GM23248 (cell line): ENCODE measurements at regions not wholly inside any gene's neighbourhood (a gene's known extent, or its start where the extent isn't known, plus 50 kb on each side); places are given as distances from the start of the nearest gene placed in this dataset.

Experiments
- DNase-seq: peaks from one replicate; pipeline ENCODE4 v3.0.0-alpha.2; 2015
- H2AFZ ChIP-seq: fragments of 200-600 bp; sonication (generic); 2 replicates; pipeline ENCODE4 v1.6.1; 2016; ENCODE audit warnings: antibody characterized with exemption
- H3F3A ChIP-seq: fragments of 200-600 bp; sonication (generic); 2 replicates; pipeline ENCODE4 v1.6.1; 2016; ENCODE audit warnings: mild to moderate bottlenecking, antibody characterized with exemption, mixed run types; ENCODE audit not compliant: insufficient read depth
- H3K27ac ChIP-seq: fragments of 200-600 bp; sonication (generic); 2 replicates; pipeline ENCODE4 v1.5.1; 2016; ENCODE audit warnings: mild to moderate bottlenecking
- H3K27me3 ChIP-seq: fragments of 200-600 bp; sonication (generic); replicated peaks from 2 replicates; pipeline ENCODE4 v1.6.1; 2016; ENCODE audit warnings: mild to moderate bottlenecking; ENCODE audit not compliant: insufficient read depth
- H3K36me3 ChIP-seq: fragments of 200-600 bp; sonication (generic); 2 replicates; pipeline ENCODE4 v1.6.1; 2016; ENCODE audit warnings: low read depth, mild to moderate bottlenecking
- H3K4me1 ChIP-seq: fragments of 200-600 bp; sonication (generic); 2 replicates; pipeline ENCODE4 v1.6.1; 2016; ENCODE audit warnings: mild to moderate bottlenecking; ENCODE audit not compliant: insufficient read depth
- H3K4me2 ChIP-seq: fragments of 200-600 bp; sonication (generic); one replicate; pipeline ENCODE4 v1.6.1; 2016; ENCODE audit warnings: mild to moderate bottlenecking; ENCODE audit not compliant: unreplicated experiment
- H3K4me3 ChIP-seq: fragments of 200-600 bp; sonication (generic); 2 replicates; pipeline ENCODE4 v1.5.1; 2016; ENCODE audit warnings: mild to moderate bottlenecking
- H3K79me2 ChIP-seq: fragments of 200-600 bp; sonication (generic); 2 replicates; pipeline ENCODE4 v1.6.1; 2016; ENCODE audit warnings: mild to moderate bottlenecking; ENCODE audit not compliant: insufficient read depth
- H3K9ac ChIP-seq: fragments of 200-600 bp; sonication (generic); 2 replicates; pipeline ENCODE4 v1.6.1; 2016; ENCODE audit warnings: mild to moderate bottlenecking
- H3K9me2 ChIP-seq: fragments of 200-600 bp; sonication (generic); 2 replicates; pipeline ENCODE4 v1.6.1; 2016; ENCODE audit warnings: mixed run types, mild to moderate bottlenecking, moderate library complexity; ENCODE audit not compliant: insufficient read depth
- H3K9me3 ChIP-seq: fragments of 200-600 bp; sonication (generic); one replicate; pipeline ENCODE4 v1.6.1; 2017; ENCODE audit warnings: low read depth
- H4K20me1 ChIP-seq: fragments of 200-600 bp; sonication (generic); 2 replicates; pipeline ENCODE4 v1.6.0; 2016; ENCODE audit not compliant: insufficient read depth
- EZH2 ChIP-seq: fragments of 200-600 bp; sonication (generic); IDR thresholded peaks from 2 replicates; pipeline ENCODE4 v1.6.1; 2018; ENCODE audit warnings: antibody characterized with exemption, mild to moderate bottlenecking; ENCODE audit not compliant: insufficient read depth, poor library complexity, severe bottlenecking
- EZH2phosphoT487 ChIP-seq: fragments of 200-600 bp; sonication (generic); IDR thresholded peaks from 2 replicates; pipeline ENCODE4 v1.6.1; 2018; ENCODE audit warnings: antibody characterized with exemption, moderate library complexity, mild to moderate bottlenecking, low read depth; ENCODE audit not compliant: insufficient read depth
- WGBS, 2 experiments: methylation state at CpG; one replicate each; pipeline ENCODE4 v1.1.6; 2015 to 2017; ENCODE audit warnings: low lambda C conversion rate in 2 of 2, low coverage in 1 of 2; ENCODE audit errors: missing lambda C conversion rate in 2 of 2; 5-methylcytosine and 5-hydroxymethylcytosine counted together
- in situ Hi-C: fragments of 300-500 bp; cut with MboI; formaldehyde crosslinking; loops from 2 replicates; pipeline ENCODE4 v1.15.0; 2020

- no peak overlapping the region for H3K27ac ChIP-seq
- H4K20me1 ChIP-seq = no peaks in the 10 kb centered on the region
- 77 to 83% methylated on average over 1 of the region's 1 CpG for WGBS, 2 experiments
- no peaks in the 10 kb centered on the region for H3K79me2 ChIP-seq
- TF ChIP-seq EZH2 (no peak), EZH2phosphoT487 (no peak)
- in situ Hi-C loops = no loop called here
- H3K9me2 ChIP-seq = no peaks in the 10 kb centered on the region
- H3F3A ChIP-seq = no peaks in the 10 kb centered on the region
- DNase-seq = no peak
- H3K9ac ChIP-seq = no peak overlapping the region
- H3K36me3 ChIP-seq = no peaks in the 10 kb centered on the region
- no peaks in the 10 kb centered on the region for H3K4me1 ChIP-seq
- no peak overlapping the region for H2AFZ ChIP-seq
- no peaks in the 10 kb centered on the region for H3K9me3 ChIP-seq
- H3K27me3 ChIP-seq = no peaks in the 10 kb centered on the region
- no peak overlapping the region for H3K4me3 ChIP-seq
- no peak overlapping the region for H3K4me2 ChIP-seq
These were observed 178.4 kb downstream of the RNF152 start for GRCh38 chr18:61714421-61714820.

GRCh38 chr18:61713502-61713901, 179.3 kb downstream of the RNF152 start:
- no peak overlapping the region for H3K9ac ChIP-seq
- H3K27ac ChIP-seq = no peak overlapping the region
- H3K36me3 ChIP-seq = no peaks in the 10 kb centered on the region
- H3K27me3 ChIP-seq = no peaks in the 10 kb centered on the region
- H3K79me2 ChIP-seq = no peaks in the 10 kb centered on the region
- H3K4me3 ChIP-seq = no peak overlapping the region
- DNase-seq = no peak
- no peaks in the 10 kb centered on the region for H3K9me2 ChIP-seq
- no peak overlapping the region for H2AFZ ChIP-seq
- no peaks in the 10 kb centered on the region for H3K9me3 ChIP-seq
- no peak overlapping the region for H3K4me2 ChIP-seq
- no peak for TF ChIP-seq EZH2phosphoT487
- TF ChIP-seq EZH2 = no peak
- in situ Hi-C loops = no loop called here
- no peaks in the 10 kb centered on the region for H3F3A ChIP-seq
- H4K20me1 ChIP-seq = no peaks in the 10 kb centered on the region
- H3K4me1 ChIP-seq = no peaks in the 10 kb centered on the region

DNA sequence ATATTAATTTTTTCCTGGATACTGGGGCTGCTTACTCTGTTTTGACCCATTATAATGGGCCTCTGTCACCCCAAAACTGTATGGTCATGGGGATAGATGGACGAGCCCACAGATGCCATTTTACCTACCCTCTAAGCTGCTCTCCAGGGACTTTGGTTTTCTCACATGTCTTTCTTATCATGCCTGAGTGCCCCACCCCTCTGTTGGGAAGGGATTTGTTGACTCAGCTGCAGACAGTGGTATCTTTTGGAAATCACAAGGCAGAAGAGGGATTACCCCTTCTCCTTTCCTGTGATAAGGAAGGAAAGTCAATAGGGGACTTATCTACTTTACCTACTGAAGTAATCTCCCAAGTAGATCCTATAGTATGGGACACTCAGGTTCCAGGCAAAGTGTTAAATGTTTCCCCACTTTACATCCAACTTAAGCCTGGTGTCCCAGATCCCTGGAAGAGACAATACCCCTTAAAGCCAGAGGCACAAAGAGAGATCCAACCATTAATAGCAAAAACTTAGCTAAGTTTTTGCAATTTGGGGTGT, 182.7 kb downstream of the RNF152 start:
- 45 to 59% methylated on average over 1 of the region's 1 CpG for WGBS, 2 experiments
- H3K4me3 ChIP-seq = no peak overlapping the region
- no peak for DNase-seq
- H3K36me3 ChIP-seq = no peaks in the 10 kb centered on the region
- no peaks in the 10 kb centered on the region for H4K20me1 ChIP-seq
- no peaks in the 10 kb centered on the region for H3F3A ChIP-seq
- in situ Hi-C loops = no loop called here
- no peak overlapping the region for H3K9ac ChIP-seq
- H2AFZ ChIP-seq = no peak overlapping the region
- no peaks in the 10 kb centered on the region for H3K9me2 ChIP-seq
- no peaks in the 10 kb centered on the region for H3K4me1 ChIP-seq
- H3K27me3 ChIP-seq = no peaks in the 10 kb centered on the region
- no peak overlapping the region for H3K27ac ChIP-seq
- H3K4me2 ChIP-seq = no peak overlapping the region
- H3K79me2 ChIP-seq = no peaks in the 10 kb centered on the region
- TF ChIP-seq EZH2 (no peak), EZH2phosphoT487 (no peak)
- no peaks in the 10 kb centered on the region for H3K9me3 ChIP-seq

GRCh38 chr18:61706276-61706915, 186.4 kb downstream of the RNF152 start:
- H3K9me3 ChIP-seq = no peaks in the 10 kb centered on the region
- H4K20me1 ChIP-seq = no peaks in the 10 kb centered on the region
- TF ChIP-seq EZH2phosphoT487 (no peak), EZH2 (no peak)
- peaks cover 26% of the 10 kb centered on the region for H3F3A ChIP-seq
- H3K9me2 ChIP-seq = no peaks in the 10 kb centered on the region
- in situ Hi-C loops = no loop called here
- no peaks in the 10 kb centered on the region for H3K79me2 ChIP-seq
- WGBS, 2 experiments = 54% methylated on average over 3 of the region's 3 CpGs
- H3K36me3 ChIP-seq = no peaks in the 10 kb centered on the region
- H3K4me3 ChIP-seq = no peak overlapping the region
- DNase-seq = no peak
- H3K9ac ChIP-seq = no peak overlapping the region
- no peak overlapping the region for H2AFZ ChIP-seq
- no peak overlapping the region for H3K27ac ChIP-seq
- H3K4me2 ChIP-seq = no peak overlapping the region
- no peaks in the 10 kb centered on the region for H3K27me3 ChIP-seq
- H3K4me1 ChIP-seq = peaks cover 15% of the 10 kb centered on the region

GRCh38 chr18:61703508-61703907, 189.3 kb downstream of the RNF152 start:
- H3K9ac ChIP-seq = no peak overlapping the region
- peak overlapping the region; percentile 56 for H3K27ac ChIP-seq
- no peaks in the 10 kb centered on the region for H3K27me3 ChIP-seq
- no peaks in the 10 kb centered on the region for H3K79me2 ChIP-seq
- TF ChIP-seq EZH2phosphoT487 = no peak
- no peak for TF ChIP-seq EZH2
- DNase-seq = peak; percentile 73
- H3K36me3 ChIP-seq = no peaks in the 10 kb centered on the region
- H3K4me2 ChIP-seq = no peak overlapping the region
- peaks cover 25% of the 10 kb centered on the region for H3K4me1 ChIP-seq
- H3K9me2 ChIP-seq = no peaks in the 10 kb centered on the region
- no peaks in the 10 kb centered on the region for H4K20me1 ChIP-seq
- no peaks in the 10 kb centered on the region for H3K9me3 ChIP-seq
- peaks cover 28% of the 10 kb centered on the region for H3F3A ChIP-seq
- no peak overlapping the region for H3K4me3 ChIP-seq
- in situ Hi-C loops = no loop called here
- no peak overlapping the region for H2AFZ ChIP-seq
